Stomach (tissue), 4 donors: ENCODE measurements at regions not wholly inside any gene's neighbourhood (a gene's known extent, or its start where the extent isn't known, plus 50 kb on each side); places are given as distances from the start of the nearest gene placed in this dataset.

Experiments
- EP300 ChIP-seq: sonication (generic); formaldehyde crosslinking; IDR thresholded peaks from one replicate; pipeline ENCODE4 v1.6.1; 2017; ENCODE audit warnings: antibody characterized with exemption
- POLR2A ChIP-seq, 4 donors: fragments of 450-650 bp; IDR thresholded peaks; one replicate each; pipeline ENCODE4 v1.6.1; 2016; ENCODE audit warnings: antibody characterized with exemption in 4 of 4, control low read depth in 2 of 4, mild to moderate bottlenecking in 1 of 4, moderate library complexity in 1 of 4
- POLR2AphosphoS5 ChIP-seq, 3 donors: sonication (generic); formaldehyde crosslinking; IDR thresholded peaks; one replicate each; pipeline ENCODE4 v1.6.1; 2016; ENCODE audit warnings: antibody characterized with exemption in 3 of 3
- TF ChIP-seq, protein P1 (sequence below), 7 experiments: fragments of 450-650 bp in 4 of 7; fragments of 200-600 bp in 3 of 7; sonication (generic) in 3 of 7; IDR thresholded peaks; one replicate each; pipeline ENCODE4 v1.5.1; 2016 to 2019; ENCODE audit warnings: antibody characterized with exemption in 7 of 7, control low read depth in 2 of 7, mild to moderate bottlenecking in 1 of 7

DNA sequence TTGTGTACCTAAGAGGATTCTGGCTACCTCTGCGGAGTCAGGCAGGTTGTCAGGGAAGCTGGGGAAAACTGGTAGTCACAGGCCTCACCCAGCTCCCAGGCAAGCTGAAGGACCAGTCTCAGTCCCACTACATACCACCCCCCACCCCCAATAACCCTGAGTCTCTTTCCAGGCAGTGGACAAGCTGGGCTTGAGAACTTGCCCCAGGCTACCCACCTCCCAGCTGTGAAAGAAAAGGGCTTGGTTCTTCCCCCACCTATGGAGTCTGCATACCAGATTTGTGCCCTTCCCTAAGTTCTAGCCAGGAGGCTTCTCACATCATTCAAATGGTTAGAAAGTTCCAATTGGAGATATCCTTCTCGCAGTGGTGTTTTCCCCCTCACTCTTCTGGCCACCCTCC, 1678.8 kb downstream of the MAT2B start:
- TF ChIP-seq, protein P1, sequence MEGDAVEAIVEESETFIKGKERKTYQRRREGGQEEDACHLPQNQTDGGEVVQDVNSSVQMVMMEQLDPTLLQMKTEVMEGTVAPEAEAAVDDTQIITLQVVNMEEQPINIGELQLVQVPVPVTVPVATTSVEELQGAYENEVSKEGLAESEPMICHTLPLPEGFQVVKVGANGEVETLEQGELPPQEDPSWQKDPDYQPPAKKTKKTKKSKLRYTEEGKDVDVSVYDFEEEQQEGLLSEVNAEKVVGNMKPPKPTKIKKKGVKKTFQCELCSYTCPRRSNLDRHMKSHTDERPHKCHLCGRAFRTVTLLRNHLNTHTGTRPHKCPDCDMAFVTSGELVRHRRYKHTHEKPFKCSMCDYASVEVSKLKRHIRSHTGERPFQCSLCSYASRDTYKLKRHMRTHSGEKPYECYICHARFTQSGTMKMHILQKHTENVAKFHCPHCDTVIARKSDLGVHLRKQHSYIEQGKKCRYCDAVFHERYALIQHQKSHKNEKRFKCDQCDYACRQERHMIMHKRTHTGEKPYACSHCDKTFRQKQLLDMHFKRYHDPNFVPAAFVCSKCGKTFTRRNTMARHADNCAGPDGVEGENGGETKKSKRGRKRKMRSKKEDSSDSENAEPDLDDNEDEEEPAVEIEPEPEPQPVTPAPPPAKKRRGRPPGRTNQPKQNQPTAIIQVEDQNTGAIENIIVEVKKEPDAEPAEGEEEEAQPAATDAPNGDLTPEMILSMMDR (IDR thresholded peaks at IDR 0.05): no peak
- no peak for TF ChIP-seq POLR2A (IDR thresholded peaks at IDR 0.05)
- no peak for TF ChIP-seq POLR2AphosphoS5 (IDR thresholded peaks at IDR 0.05)
- TF ChIP-seq EP300: no peak
